HCT116 (cell line): ENCODE measurements at regions not wholly inside any gene's neighbourhood (a gene's known extent, or its start where the extent isn't known, plus 50 kb on each side); places are given as distances from the start of the nearest gene placed in this dataset.
"Not testable (repeated sequence)": the region's sequence is repeated elsewhere in the genome, so short reads cannot be mapped to it uniquely, and the experiment has no call there.

ENCODE experiments used
- ATAC-seq: fragments of 200-7000 bp; cut with Tn5 transposase; 2 replicates; pipeline ENCODE4 v1.9.1; 2020; ENCODE audit warnings: mild to moderate bottlenecking, moderate library complexity
- BruUV-seq: library from RNA; stranded (reverse); fragments of 400-500 nt; replicated peaks from 2 replicates; lab custom pipeline; 2021; lab: Mats Ljungman, UMichigan
- CTCF ChIA-PET: fragments of 300-600 bp; sonication (Branson Sonifier 250); formaldehyde crosslinking; loops from one replicate; lab custom pipeline; 2021; ENCODE audit warnings: antibody characterized with exemption; lab: Charles Lee
- POLR2A ChIA-PET: fragments of 300-600, 350-600 bp; sonication (Branson Sonifier 250); formaldehyde crosslinking; loops from one replicate; lab custom pipeline; 2021; ENCODE audit warnings: antibody characterized with exemption; lab: Charles Lee
- RAD21 ChIA-PET, 2 experiments: fragments of 300-600 bp; sonication (Branson Sonifier 250); formaldehyde crosslinking; loops; one replicate each; lab custom pipeline; 2023; ENCODE audit warnings: low total read pairs in 2 of 2; ENCODE audit not compliant: uncharacterized antibody in 2 of 2, unreplicated experiment in 2 of 2, low non-redundant PET in 1 of 2; lab: Charles Lee
- DNase-seq: peaks from one replicate; pipeline ENCODE4 v3.0.0-alpha.2; 2010; ENCODE audit warnings: low read depth, low spot score
- H2AFZ ChIP-seq: fragments of 200-600 bp; shearing (Covaris generic), sonication (generic); 2 replicates; pipeline ENCODE4 v1.6.1; 2017; ENCODE audit warnings: low read depth, mixed run types, mixed read lengths, antibody characterized with exemption, low read length; ENCODE audit not compliant: poor library complexity, severe bottlenecking
- H3K27ac ChIP-seq: 2 replicates; pipeline ENCODE4 v1.5.1; 2012; ENCODE audit warnings: low read depth, low read length
- H3K27me3 ChIP-seq: fragments of 200-600 bp; sonication (generic); 2 replicates; pipeline ENCODE4 v1.6.1; 2016; ENCODE audit warnings: mixed run types, low read length, mixed read lengths; ENCODE audit not compliant: insufficient read depth
- H3K36me3 ChIP-seq, 2 experiments: fragments of 200-500 bp in 1 of 2; fragments of 200-600 bp in 1 of 2; sonication (Bioruptor generic) in 1 of 2; sonication (generic) in 1 of 2; 2 replicates each; pipeline versions ENCODE4 v1.5.1 to v1.6.1; 2014 to 2016; ENCODE audit warnings: low read length in 2 of 2, inconsistent platforms in 1 of 2, mixed read lengths in 1 of 2, mixed run types in 1 of 2; ENCODE audit not compliant: insufficient read depth in 2 of 2, control insufficient read depth in 1 of 2
- H3K4me1 ChIP-seq, 2 experiments: fragments of 200-600 bp in 1 of 2; sonication (generic) in 1 of 2; 2 replicates each; pipeline versions ENCODE4 v1.5.1 to v1.6.1; 2012 to 2017; ENCODE audit warnings: low read length in 2 of 2, inconsistent platforms in 1 of 2, mild to moderate bottlenecking in 1 of 2, mixed read lengths in 1 of 2, mixed run types in 1 of 2, moderate library complexity in 1 of 2; ENCODE audit not compliant: insufficient read depth in 2 of 2, control insufficient read depth in 1 of 2
- H3K4me2 ChIP-seq: fragments of 200-600 bp; sonication (generic); 2 replicates; pipeline ENCODE4 v1.6.1; 2017; ENCODE audit warnings: mixed run types, low read length, mixed read lengths
- H3K4me3 ChIP-seq, 2 experiments: fragments of 200-600 bp in 1 of 2; sonication (generic) in 1 of 2; replicated peaks in 1 of 2; 2 replicates each; pipeline ENCODE4 v1.5.1; 2011 to 2016; ENCODE audit warnings: low read length in 2 of 2, control low read depth in 1 of 2, low read depth in 1 of 2, mild to moderate bottlenecking in 1 of 2, mixed read lengths in 1 of 2, mixed run types in 1 of 2
- H3K79me2 ChIP-seq: fragments of 200-600 bp; sonication (generic); 2 replicates; pipeline ENCODE4 v1.6.1; 2017; ENCODE audit warnings: mild to moderate bottlenecking, mixed run types, low read length, moderate library complexity, mixed read lengths; ENCODE audit not compliant: insufficient read depth
- H3K9ac ChIP-seq: fragments of 200-600 bp; sonication (generic); 2 replicates; pipeline ENCODE4 v1.6.1; 2016; ENCODE audit warnings: low read length, mixed read lengths
- H3K9me2 ChIP-seq: fragments of 200-600 bp; sonication (generic), shearing (Covaris generic); 2 replicates; pipeline ENCODE4 v1.6.1; 2017; ENCODE audit warnings: mixed run types, mild to moderate bottlenecking, moderate library complexity; ENCODE audit not compliant: insufficient read depth
- H3K9me3 ChIP-seq, 2 experiments: fragments of 200-500 bp in 1 of 2; fragments of 200-600 bp in 1 of 2; sonication (Bioruptor generic) in 1 of 2; sonication (generic) in 1 of 2; 2 replicates each; pipeline ENCODE4 v1.6.1; 2014 to 2017; ENCODE audit warnings: low read length in 2 of 2, mixed read lengths in 2 of 2, inconsistent platforms in 1 of 2, low read depth in 1 of 2, mild to moderate bottlenecking in 1 of 2, mixed run types in 1 of 2, moderate library complexity in 1 of 2; ENCODE audit not compliant: control insufficient read depth in 1 of 2, insufficient read depth in 1 of 2
- H4K20me1 ChIP-seq: fragments of 200-600 bp; sonication (generic), shearing (Covaris generic); 2 replicates; pipeline ENCODE4 v1.6.1; 2017; ENCODE audit warnings: mixed run types, mild to moderate bottlenecking, moderate library complexity; ENCODE audit not compliant: insufficient read depth
- intact Hi-C: fragments of 100-400 bp; cut with micrococcal nuclease; formaldehyde crosslinking; loops from 2 replicates; pipeline ENCODE4 v1.10.0; 2022

- H3K9me2 ChIP-seq, H3K4me3 ChIP-seq, POLR2A ChIA-PET, H3K9ac ChIP-seq, H3K9me3 ChIP-seq, H3K4me1 ChIP-seq, ATAC-seq, H3K79me2 ChIP-seq, H3K4me2 ChIP-seq, CTCF ChIA-PET, H3K27me3 ChIP-seq, H2AFZ ChIP-seq, H3K36me3 ChIP-seq, BruUV-seq, H4K20me1 ChIP-seq, DNase-seq, H3K27ac ChIP-seq, RAD21 ChIA-PET, intact Hi-C loops: not testable (repeated sequence)
Observed at GRCh38 chr1:149157409-149157808, 54.1 kb upstream of the NBPF9 start.

- BruUV-seq, H4K20me1 ChIP-seq, H3K27me3 ChIP-seq, H3K36me3 ChIP-seq, H3K9me2 ChIP-seq, RAD21 ChIA-PET, ATAC-seq, H3K79me2 ChIP-seq, H3K27ac ChIP-seq, H2AFZ ChIP-seq, H3K4me3 ChIP-seq, H3K9me3 ChIP-seq, intact Hi-C loops, POLR2A ChIA-PET, CTCF ChIA-PET, H3K9ac ChIP-seq, H3K4me2 ChIP-seq, H3K4me1 ChIP-seq, DNase-seq: not testable (repeated sequence)
Observed at GRCh38 chr1:149158308-149158707, 55.0 kb upstream of the NBPF9 start.

- H2AFZ ChIP-seq, BruUV-seq, H3K4me3 ChIP-seq, H3K27ac ChIP-seq, POLR2A ChIA-PET, H3K27me3 ChIP-seq, H3K36me3 ChIP-seq, intact Hi-C loops, RAD21 ChIA-PET, H4K20me1 ChIP-seq, CTCF ChIA-PET, H3K79me2 ChIP-seq, DNase-seq, H3K4me2 ChIP-seq, H3K9ac ChIP-seq, H3K9me2 ChIP-seq, H3K4me1 ChIP-seq, H3K9me3 ChIP-seq: not testable (repeated sequence)
- ATAC-seq: peak; percentile 86
Observed at GRCh38 chr1:149163063-149163444, 59.7 kb upstream of the NBPF9 start.

DNA sequence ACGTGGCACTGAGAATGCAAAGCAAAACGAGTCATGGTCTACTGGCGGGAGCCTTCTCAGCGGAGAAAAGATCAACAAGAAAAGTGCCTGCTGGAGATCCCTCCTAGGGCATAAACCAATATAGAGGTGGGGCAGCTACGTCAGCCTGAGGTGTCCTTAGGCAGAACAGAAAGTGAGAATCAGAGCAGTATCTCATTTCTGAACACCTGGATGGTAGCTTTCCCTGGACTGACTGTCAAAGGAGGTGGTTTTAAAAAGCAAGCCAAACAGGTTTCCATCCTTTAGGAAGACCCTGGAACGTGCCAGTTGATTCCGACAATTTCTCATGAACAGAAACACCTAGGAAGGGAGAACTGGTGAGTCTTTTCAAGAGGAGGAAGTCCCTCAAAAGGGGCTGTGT lies 71.4 kb upstream of the NBPF9 start:
- not testable (repeated sequence) for ATAC-seq, H3K27ac ChIP-seq

More for the DNA sequence above, 71.4 kb upstream of the NBPF9 start:
- H3K27me3 ChIP-seq, H4K20me1 ChIP-seq, DNase-seq, CTCF ChIA-PET, H3K79me2 ChIP-seq, H3K36me3 ChIP-seq, H3K9ac ChIP-seq, POLR2A ChIA-PET, intact Hi-C loops, H3K9me2 ChIP-seq, H2AFZ ChIP-seq, RAD21 ChIA-PET, H3K4me1 ChIP-seq, H3K9me3 ChIP-seq: not testable (repeated sequence)
- BruUV-seq: TSS peak; percentile 67
- Histone ChIP-seq H3K4me2 (peak overlapping the region; percentile 27; the same call in 1 of the 2 replicates), H3K4me3 (peak overlapping the region in 1 of 2 experiments; percentile 18; a peak in 2 of 4 replicates)
